Neutrophil (primary cell): ENCODE measurements at regions not wholly inside any gene's neighbourhood (a gene's known extent, or its start where the extent isn't known, plus 50 kb on each side); places are given as distances from the start of the nearest gene placed in this dataset.

ENCODE experiments used
- H3K27ac ChIP-seq: fragments of 200-600 bp; sonication (generic); 2 replicates; pipeline ENCODE4 v1.5.1; 2016; ENCODE audit warnings: mild to moderate bottlenecking, moderate library complexity
- H3K27me3 ChIP-seq: fragments of 200-600 bp; sonication (generic); 2 replicates; pipeline ENCODE4 v1.6.0; 2016; ENCODE audit warnings: mild to moderate bottlenecking
- H3K36me3 ChIP-seq: fragments of 200-600 bp; sonication (generic); 2 replicates; pipeline ENCODE4 v1.5.1; 2017
- H3K4me1 ChIP-seq, 2 experiments: fragments of 200-600 bp in 1 of 2; sonication (generic) in 1 of 2; 1 replicate in 1 of 2; 2 replicates in 1 of 2; pipeline versions ENCODE4 v1.5.1 to v1.6.1; 2013 to 2016; ENCODE audit warnings: low read depth in 1 of 2, low read length in 1 of 2, mild to moderate bottlenecking in 1 of 2, moderate library complexity in 1 of 2; ENCODE audit not compliant: control insufficient read depth in 1 of 2, insufficient read depth in 1 of 2
- H3K4me3 ChIP-seq, 2 experiments: fragments of 200-600 bp in 1 of 2; sonication (generic) in 1 of 2; 1 replicate in 1 of 2; 2 replicates in 1 of 2; pipeline ENCODE4 v1.5.1; 2013 to 2016; ENCODE audit warnings: low read depth in 1 of 2, low read length in 1 of 2, mild to moderate bottlenecking in 1 of 2, moderate library complexity in 1 of 2
- H3K9me3 ChIP-seq: fragments of 200-600 bp; sonication (generic); 2 replicates; pipeline ENCODE4 v1.5.1; 2016
- TF ChIP-seq, protein P1 (sequence below): fragments of 200-600 bp; sonication (generic); IDR thresholded peaks from 2 replicates; pipeline ENCODE4 v1.5.1; 2016; ENCODE audit warnings: antibody characterized with exemption

DNA sequence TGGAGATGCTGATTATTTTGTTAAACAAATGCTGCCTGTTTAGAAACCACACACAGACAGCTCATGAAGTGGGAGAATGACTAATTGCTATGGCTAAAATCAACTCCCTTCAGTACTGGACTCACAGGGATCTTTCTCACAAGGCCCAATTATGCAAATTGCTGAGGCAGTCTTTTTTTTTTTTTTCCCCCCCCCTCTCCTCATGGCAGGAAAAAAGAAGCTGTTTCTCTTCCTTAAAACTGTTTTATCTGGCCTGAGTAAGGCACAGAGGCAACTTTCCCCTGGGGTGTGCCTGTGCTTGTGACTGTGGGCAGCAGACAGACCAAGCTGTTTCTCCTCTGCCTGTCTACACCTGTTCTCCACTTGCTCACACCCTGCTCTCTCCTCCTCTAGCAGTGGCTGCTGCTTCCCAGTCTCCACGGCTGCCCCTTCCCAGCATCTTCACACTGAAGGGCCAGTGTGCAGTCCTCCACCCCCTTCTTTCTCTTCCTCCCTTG is 65.4 kb upstream of the STEAP1B start:
- Histone ChIP-seq H3K4me1 (peaks cover 9 to 66% of the 10 kb centered on the region in 2 experiments), H3K27me3 (peaks cover 52% of the 10 kb centered on the region), H3K27ac (no peak overlapping the region), H3K4me3 (no peak overlapping the region), H3K36me3 (no peaks in the 10 kb centered on the region), H3K9me3 (no peaks in the 10 kb centered on the region)
- TF ChIP-seq, protein P1, sequence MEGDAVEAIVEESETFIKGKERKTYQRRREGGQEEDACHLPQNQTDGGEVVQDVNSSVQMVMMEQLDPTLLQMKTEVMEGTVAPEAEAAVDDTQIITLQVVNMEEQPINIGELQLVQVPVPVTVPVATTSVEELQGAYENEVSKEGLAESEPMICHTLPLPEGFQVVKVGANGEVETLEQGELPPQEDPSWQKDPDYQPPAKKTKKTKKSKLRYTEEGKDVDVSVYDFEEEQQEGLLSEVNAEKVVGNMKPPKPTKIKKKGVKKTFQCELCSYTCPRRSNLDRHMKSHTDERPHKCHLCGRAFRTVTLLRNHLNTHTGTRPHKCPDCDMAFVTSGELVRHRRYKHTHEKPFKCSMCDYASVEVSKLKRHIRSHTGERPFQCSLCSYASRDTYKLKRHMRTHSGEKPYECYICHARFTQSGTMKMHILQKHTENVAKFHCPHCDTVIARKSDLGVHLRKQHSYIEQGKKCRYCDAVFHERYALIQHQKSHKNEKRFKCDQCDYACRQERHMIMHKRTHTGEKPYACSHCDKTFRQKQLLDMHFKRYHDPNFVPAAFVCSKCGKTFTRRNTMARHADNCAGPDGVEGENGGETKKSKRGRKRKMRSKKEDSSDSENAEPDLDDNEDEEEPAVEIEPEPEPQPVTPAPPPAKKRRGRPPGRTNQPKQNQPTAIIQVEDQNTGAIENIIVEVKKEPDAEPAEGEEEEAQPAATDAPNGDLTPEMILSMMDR = no peak

DNA sequence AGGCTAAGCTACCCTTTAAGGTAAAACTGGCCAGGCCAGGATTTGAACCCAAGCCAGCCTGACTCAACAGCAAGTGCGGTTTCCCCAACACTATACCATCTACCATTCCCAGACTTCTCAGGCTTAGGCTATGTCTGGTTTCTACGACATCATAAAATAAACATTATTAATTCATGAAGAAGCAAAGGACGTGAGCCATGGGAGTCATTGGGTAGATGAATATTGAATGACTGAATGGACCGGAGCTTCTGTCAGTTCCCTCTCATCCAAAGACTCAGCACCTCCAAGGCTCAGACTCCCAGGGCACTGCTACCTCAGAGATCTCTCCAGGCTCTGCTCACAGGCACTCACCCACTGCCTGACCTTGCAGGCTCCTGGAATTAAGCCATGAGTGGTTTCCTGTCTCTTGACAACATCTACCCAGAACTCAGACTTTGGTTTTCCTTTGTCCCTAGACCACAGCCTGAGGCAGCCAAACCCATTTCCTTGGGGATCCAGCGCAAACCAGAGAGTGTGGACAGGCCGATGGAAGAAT is 64.6 kb upstream of the STEAP1B start:
- Histone ChIP-seq H3K9me3 (no peaks in the 10 kb centered on the region), H3K36me3 (no peaks in the 10 kb centered on the region), H3K27ac (no peak overlapping the region), H3K27me3 (peaks cover 52% of the 10 kb centered on the region), H3K4me1 (peaks cover 4 to 58% of the 10 kb centered on the region in 2 experiments), H3K4me3 (no peak overlapping the region)
- TF ChIP-seq, protein P1 = no peak

DNA sequence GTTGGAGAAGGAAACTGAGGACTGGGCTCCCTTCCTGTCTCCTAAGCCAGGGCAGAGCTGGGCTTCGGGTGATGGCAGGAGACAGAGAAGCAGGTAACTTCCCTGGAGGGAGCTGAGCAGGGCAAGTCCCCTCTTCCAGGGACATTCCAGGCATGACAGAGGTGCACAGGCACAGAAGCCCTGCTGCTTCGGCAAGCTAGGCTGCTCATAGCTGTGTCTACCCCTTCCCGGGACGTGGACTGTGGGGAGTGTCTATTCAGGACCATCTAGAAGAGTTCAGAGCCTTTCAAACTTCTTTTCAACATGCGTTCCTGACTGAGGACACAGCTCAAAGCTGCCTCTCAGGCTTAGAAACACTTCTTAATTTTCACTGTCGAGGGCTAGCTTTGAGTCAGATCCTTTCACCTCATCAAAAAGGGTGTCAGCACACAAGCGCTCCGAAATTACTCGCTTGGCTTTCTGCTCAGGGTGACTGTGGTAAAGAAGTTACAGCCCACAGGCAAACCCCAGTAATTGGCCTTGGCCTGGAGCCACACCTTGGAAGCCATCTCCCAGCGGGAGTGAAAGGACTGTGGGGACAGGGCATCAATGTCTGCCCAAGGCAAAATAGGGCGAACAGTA is 63.7 kb upstream of the STEAP1B start:
- Histone ChIP-seq H3K9me3 (no peaks in the 10 kb centered on the region), H3K4me3 (no peak overlapping the region), H3K27ac (no peak overlapping the region), H3K4me1 (peaks cover 0 to 50% of the 10 kb centered on the region in 2 experiments), H3K27me3 (peaks cover 52% of the 10 kb centered on the region), H3K36me3 (no peaks in the 10 kb centered on the region)
- TF ChIP-seq, protein P1 = no peak

DNA sequence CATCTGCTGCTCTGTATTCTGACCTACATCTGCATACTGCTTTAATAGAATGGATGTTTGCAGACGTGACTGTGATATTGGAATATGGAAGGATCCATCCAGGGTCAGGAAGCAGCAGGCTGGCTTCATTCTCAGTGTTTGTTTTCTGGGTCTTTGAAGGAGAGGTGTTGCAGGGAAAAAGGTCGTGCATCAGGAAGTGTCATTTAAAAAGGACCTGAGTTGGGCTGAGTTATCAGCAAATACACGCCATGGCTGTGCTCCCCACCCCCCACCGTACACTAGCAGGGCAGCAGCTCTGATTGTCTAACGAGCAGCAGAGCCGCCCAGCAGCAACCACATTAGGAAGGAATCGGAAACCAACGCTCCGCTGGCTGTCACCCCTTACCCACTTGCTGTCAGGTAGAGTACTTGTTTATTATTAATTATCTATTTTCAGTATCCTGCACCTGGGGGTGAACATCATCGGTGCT is 63.1 kb upstream of the STEAP1B start:
- Histone ChIP-seq H3K4me1 (peaks cover 0 to 50% of the 10 kb centered on the region in 2 experiments), H3K4me3 (no peak overlapping the region), H3K27me3 (peaks cover 52% of the 10 kb centered on the region), H3K9me3 (no peaks in the 10 kb centered on the region), H3K36me3 (no peaks in the 10 kb centered on the region), H3K27ac (no peak overlapping the region)
- TF ChIP-seq, protein P1 = no peak

DNA sequence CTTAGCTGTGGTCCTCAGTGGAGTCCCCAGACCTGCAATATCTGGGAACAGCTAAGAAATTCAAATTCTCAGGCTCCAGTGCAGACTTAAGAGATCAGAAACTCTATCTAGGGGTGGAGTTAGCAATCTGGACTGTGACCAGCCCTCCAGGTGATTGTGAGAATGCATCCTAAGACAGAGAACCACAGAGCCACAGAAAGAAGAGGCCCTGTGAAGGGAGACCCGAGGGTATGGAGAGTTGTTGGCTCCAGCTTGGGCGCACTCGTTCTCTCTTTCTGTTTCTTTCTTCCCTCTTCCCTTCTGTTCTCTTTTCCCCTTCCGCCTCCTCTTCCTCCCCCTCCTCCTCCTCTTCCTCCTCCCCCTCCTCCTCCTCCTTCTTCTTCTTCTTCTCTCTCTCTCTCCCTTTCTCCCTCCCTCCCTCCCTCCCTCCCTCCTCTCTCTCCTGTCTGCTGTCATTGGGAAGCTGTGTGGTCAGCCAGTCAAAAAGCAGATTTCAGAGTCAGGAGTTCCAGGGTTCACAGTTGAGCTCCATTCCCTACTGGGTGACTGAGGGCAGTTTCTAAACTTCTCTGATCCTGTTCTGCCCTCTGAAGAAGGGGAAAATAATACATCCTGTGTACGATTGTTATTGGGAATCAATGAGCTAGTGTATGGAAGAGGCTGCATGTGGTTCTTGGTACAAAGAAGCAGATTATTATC is 62.1 kb upstream of the STEAP1B start:
- TF ChIP-seq, protein P1 = no peak
- Histone ChIP-seq H3K36me3 (no peaks in the 10 kb centered on the region), H3K4me1 (peaks cover 0 to 50% of the 10 kb centered on the region in 2 experiments), H3K4me3 (no peak overlapping the region), H3K27ac (no peak overlapping the region), H3K27me3 (peaks cover 44% of the 10 kb centered on the region), H3K9me3 (no peaks in the 10 kb centered on the region)
